ENCODE measurements at regions not wholly inside any gene's neighbourhood (a gene's known extent, or its start where the extent isn't known, plus 50 kb on each side); places are given as distances from the start of the nearest gene placed in this dataset.
"Not testable (repeated sequence)": the region's sequence is repeated elsewhere in the genome, so short reads cannot be mapped to it uniquely, and the experiment has no call there.

GRCh38 chr7:12004581-12004980 is 172.6 kb upstream of the THSD7A start:
- no peak for DNase-seq (ENCODE audit: low read depth in 3 of 3)

- no peak for DNase-seq (ENCODE audit: low read depth in 3 of 3)
Observed at GRCh38 chr7:12007576-12007975, 175.6 kb upstream of the THSD7A start.

GRCh38 chr7:12013983-12014382 is 182.0 kb upstream of the THSD7A start:
- DNase-seq (ENCODE audit: low read depth in 3 of 3) = no peak

- no peak for DNase-seq (ENCODE audit: low read depth in 3 of 3)
Observed at GRCh38 chr7:12016439-12016838, 184.4 kb upstream of the THSD7A start.

GRCh38 chr7:12017046-12017445 is 185.0 kb upstream of the THSD7A start:
- DNase-seq (ENCODE audit: low read depth in 3 of 3) = no peak

GRCh38 chr7:12022011-12022410 is 189.1 kb upstream of the TMEM106B start:
- DNase-seq (ENCODE audit: low read depth in 3 of 3) = not testable (repeated sequence)

- no peak for DNase-seq (ENCODE audit: low read depth in 3 of 3)
Observed at GRCh38 chr7:12025246-12025645, 185.8 kb upstream of the TMEM106B start.

- DNase-seq (ENCODE audit: low read depth in 3 of 3) = no peak
Observed at GRCh38 chr7:12028508-12028907, 182.6 kb upstream of the TMEM106B start.

- DNase-seq (ENCODE audit: low read depth in 3 of 3) = no peak
Observed at GRCh38 chr7:12030116-12030515, 181.0 kb upstream of the TMEM106B start.

- DNase-seq (ENCODE audit: low read depth in 3 of 3) = no peak
Observed at GRCh38 chr7:12031186-12031585, 179.9 kb upstream of the TMEM106B start.

- DNase-seq (ENCODE audit: low read depth in 3 of 3) = no peak
Observed at GRCh38 chr7:12031638-12032037, 179.5 kb upstream of the TMEM106B start.

- no peak for DNase-seq (ENCODE audit: low read depth in 3 of 3)
Observed at GRCh38 chr7:12032146-12032545, 178.9 kb upstream of the TMEM106B start.

GRCh38 chr7:12043457-12043856 is 167.6 kb upstream of the TMEM106B start:
- DNase-seq (ENCODE audit: low read depth in 3 of 3) = not testable (repeated sequence)

GRCh38 chr7:12052211-12052610 is 158.9 kb upstream of the TMEM106B start:
- DNase-seq (ENCODE audit: low read depth in 3 of 3) = no peak

GRCh38 chr7:12053561-12053960 is 157.5 kb upstream of the TMEM106B start:
- no peak for DNase-seq (ENCODE audit: low read depth in 3 of 3)

GRCh38 chr7:12054830-12055229 is 156.3 kb upstream of the TMEM106B start:
- DNase-seq (ENCODE audit: low read depth in 3 of 3) = no peak

- DNase-seq (ENCODE audit: low read depth in 3 of 3) = no peak
Observed at GRCh38 chr7:12056381-12056780, 154.7 kb upstream of the TMEM106B start.

GRCh38 chr7:12056977-12057376 is 154.1 kb upstream of the TMEM106B start:
- DNase-seq (ENCODE audit: low read depth in 3 of 3) = no peak

GRCh38 chr7:12062062-12062461 is 149.0 kb upstream of the TMEM106B start:
- DNase-seq (ENCODE audit: low read depth in 3 of 3) = no peak

- no peak for DNase-seq (ENCODE audit: low read depth in 3 of 3)
Observed at GRCh38 chr7:12064586-12065127, 146.4 kb upstream of the TMEM106B start.

- DNase-seq (ENCODE audit: low read depth in 3 of 3) = no peak
Observed at GRCh38 chr7:12066004-12066403, 145.1 kb upstream of the TMEM106B start.

GRCh38 chr7:12066521-12066920 is 144.6 kb upstream of the TMEM106B start:
- DNase-seq (ENCODE audit: low read depth in 3 of 3) = no peak

- DNase-seq (ENCODE audit: low read depth in 3 of 3) = peak in 2 of 3 donors; percentile 15 to 41
Observed at GRCh38 chr7:12067156-12067831, 143.8 kb upstream of the TMEM106B start.

GRCh38 chr7:12069757-12070156 is 141.3 kb upstream of the TMEM106B start:
- no peak for DNase-seq (ENCODE audit: low read depth in 3 of 3)

All from stimulated activated CD4-positive, alpha-beta T cell treated with anti-CD3 and anti-CD28 coated beads, TNF-alpha, amount 100 ng/mL, for 48 hours (primary cell).